HEK293T (cell line): ENCODE measurements at regions not wholly inside any gene's neighbourhood (a gene's known extent, or its start where the extent isn't known, plus 50 kb on each side); places are given as distances from the start of the nearest gene placed in this dataset.

ENCODE experiments used
- CTCF ChIA-PET: fragments of 350-600 bp; formaldehyde crosslinking; extraction: SDS; loops from one replicate; lab custom pipeline; 2021; ENCODE audit warnings: antibody characterized with exemption, inconsistent platforms; lab: Yijun Ruan, JAX
- POLR2A ChIA-PET: fragments of 350-600 bp; formaldehyde crosslinking; extraction: SDS; loops from one replicate; lab custom pipeline; 2020; ENCODE audit warnings: antibody characterized with exemption, inconsistent platforms; lab: Yijun Ruan, JAX
- DNase-seq: peaks from one replicate; pipeline ENCODE4 v3.0.0; 2012; ENCODE audit warnings: mixed read lengths; ENCODE audit errors: extremely low spot score
- BHLHE40 ChIP-seq: fragments of 450-650 bp; IDR thresholded peaks from 2 replicates; pipeline ENCODE4 v1.6.1; 2016; ENCODE audit warnings: mild to moderate bottlenecking, moderate library complexity, borderline replicate concordance
- CTBP1 ChIP-seq: fragments of 450-650 bp; IDR thresholded peaks from 2 replicates; pipeline ENCODE4 v1.6.1; 2016; ENCODE audit warnings: borderline replicate concordance
- FOXA1 ChIP-seq: fragments of 450-650 bp; IDR thresholded peaks from 2 replicates; pipeline ENCODE4 v1.6.1; 2016; ENCODE audit warnings: mild to moderate bottlenecking
- FOXK2 ChIP-seq: fragments of 450-650 bp; IDR thresholded peaks from 2 replicates; pipeline ENCODE4 v1.6.1; 2016; ENCODE audit warnings: mild to moderate bottlenecking
- FOXM1 ChIP-seq: fragments of 450-650 bp; IDR thresholded peaks from 2 replicates; pipeline ENCODE4 v1.6.1; 2017; ENCODE audit warnings: mild to moderate bottlenecking, borderline replicate concordance
- HDGF ChIP-seq: fragments of 450-650 bp; IDR thresholded peaks from 2 replicates; pipeline ENCODE4 v1.6.1; 2017; ENCODE audit warnings: antibody characterized with exemption, borderline replicate concordance
- LEF1 ChIP-seq: fragments of 450-650 bp; IDR thresholded peaks from 2 replicates; pipeline ENCODE4 v1.6.1; 2017; ENCODE audit warnings: mild to moderate bottlenecking, borderline replicate concordance
- NFRKB ChIP-seq: fragments of 450-650 bp; IDR thresholded peaks from 2 replicates; pipeline ENCODE4 v1.6.1; 2016; ENCODE audit warnings: mild to moderate bottlenecking, moderate library complexity
- PKNOX1 ChIP-seq: fragments of 450-650 bp; IDR thresholded peaks from 2 replicates; pipeline ENCODE4 v1.6.1; 2016
- SP1 ChIP-seq: fragments of 450-650 bp; IDR thresholded peaks from 2 replicates; pipeline ENCODE4 v1.6.1; 2017
- SUZ12 ChIP-seq: fragments of 450-650 bp; IDR thresholded peaks from 2 replicates; pipeline ENCODE4 v1.6.1; 2016; ENCODE audit warnings: mild to moderate bottlenecking
- TARDBP ChIP-seq: fragments of 450-650 bp; IDR thresholded peaks from 2 replicates; pipeline ENCODE4 v1.6.1; 2016

GRCh38 chr4:122005064-122005755 lies 53.4 kb upstream of the TRPC3 start:
- no peak for TF ChIP-seq CTBP1
- no peak for TF ChIP-seq SUZ12
- no peak for TF ChIP-seq FOXA1
- TF ChIP-seq FOXM1, result no peak
- no peak for TF ChIP-seq SP1
- TF ChIP-seq NFRKB, result no peak
- no peak for TF ChIP-seq FOXK2
- TF ChIP-seq TARDBP, result no peak
- no peak for TF ChIP-seq LEF1
- no peak for TF ChIP-seq BHLHE40
- ChIA-PET CTCF (no interaction called here), POLR2A (no interaction called here)
- no peak for DNase-seq

GRCh38 chr4:122003335-122003734 lies 51.5 kb upstream of the TRPC3 start:
- ChIA-PET CTCF (interaction anchor here (0.9 kb wide), 1 partner anchor 14 kb away, joined by 3 read pairs; no protein-coding TSS in a partner anchor), POLR2A (no interaction called here)
- TF ChIP-seq HDGF, result no peak
- TF ChIP-seq PKNOX1, result 0 out of 2 replicates have a peak, but pooled peaks have one; percentile 5
- peak; percentile 54 for DNase-seq
